Upper lobe of right lung (tissue), 1 donor: ENCODE measurements at regions not wholly inside any gene's neighbourhood (a gene's known extent, or its start where the extent isn't known, plus 50 kb on each side); places are given as distances from the start of the nearest gene placed in this dataset.

Experiments
- ATAC-seq: fragments of 200-7000 bp; cut with Tn5 transposase; one replicate; pipeline ENCODE4 v1.9.1; 2020; ENCODE audit warnings: mild to moderate bottlenecking, moderate library complexity
- DNase-seq: peaks from one replicate; pipeline ENCODE4 v3.0.0-alpha.2; 2020
- H3K27ac ChIP-seq: fragments of 200-600 bp; one replicate; pipeline ENCODE4 v1.8.0; 2022
- H3K27me3 ChIP-seq: fragments of 200-600 bp; one replicate; pipeline ENCODE4 v1.8.0; 2022; ENCODE audit warnings: mild to moderate bottlenecking
- H3K36me3 ChIP-seq: fragments of 200-600 bp; one replicate; pipeline ENCODE4 v1.8.0; 2022
- H3K4me1 ChIP-seq: fragments of 200-600 bp; one replicate; pipeline ENCODE4 v1.8.0; 2022
- H3K4me3 ChIP-seq: fragments of 200-600 bp; one replicate; pipeline ENCODE4 v1.8.0; 2022; ENCODE audit warnings: mild to moderate bottlenecking
- H3K9me3 ChIP-seq: fragments of 200-600 bp; one replicate; pipeline ENCODE4 v1.8.0; 2022
- CTCF ChIP-seq: fragments of 200-600 bp; IDR thresholded peaks from one replicate; pipeline ENCODE4 v1.8.0; 2022; ENCODE audit warnings: antibody characterized with exemption
- intact Hi-C: fragments of 100-400 bp; cut with DNase I; formaldehyde crosslinking; loops from one replicate; pipeline ENCODE4 v1.11.0; 2022
- donor health status: DM: no; HTN: yes; CAD: no; lungs with severe emphysema.

DNA sequence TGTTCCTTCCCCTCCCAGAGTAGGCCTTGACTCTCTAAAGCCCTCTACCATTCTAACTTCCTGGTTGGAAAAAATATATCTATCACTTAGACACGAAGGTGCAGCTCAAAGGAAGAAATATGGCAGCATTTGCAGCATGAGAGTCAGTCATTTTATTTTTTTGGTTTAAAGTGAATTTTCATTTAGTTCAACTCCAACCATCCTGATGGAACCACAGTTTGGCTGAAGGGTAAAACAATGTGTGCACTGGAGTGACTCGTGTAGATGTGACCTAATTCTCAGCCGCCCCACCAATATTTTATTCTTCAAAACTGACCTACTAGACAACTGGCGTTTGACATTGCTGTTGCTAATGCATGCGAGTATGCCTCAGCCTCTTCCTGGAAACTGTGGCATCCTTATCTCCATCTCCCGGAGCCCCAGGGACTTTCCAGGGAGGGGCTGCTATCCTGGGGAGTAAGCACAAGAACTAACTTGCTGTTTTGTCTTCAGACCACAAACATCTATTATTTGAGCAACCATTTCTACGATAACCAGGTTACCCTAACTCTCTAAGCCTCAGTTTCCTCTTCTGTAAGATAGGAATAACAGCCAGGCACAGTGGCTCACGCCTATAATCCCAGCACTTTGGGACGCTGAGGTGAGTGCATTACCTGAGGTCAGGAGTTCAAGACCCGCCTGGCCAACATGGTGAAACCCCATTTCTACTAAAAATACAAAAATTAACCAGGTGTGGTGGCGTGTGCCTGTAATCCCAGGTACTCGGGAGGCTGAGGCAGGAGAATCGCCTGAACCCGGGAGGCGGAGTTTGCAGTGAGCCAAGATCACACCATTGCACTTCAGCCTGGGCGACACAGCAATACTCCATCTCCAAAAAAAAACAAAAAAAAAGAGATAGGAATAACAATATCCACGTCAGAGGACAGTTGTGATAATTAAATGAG is 148.7 kb upstream of the JARID2 start:
- no peak for TF ChIP-seq CTCF
- Histone ChIP-seq H3K27ac (no peak overlapping the region), H3K9me3 (no peaks in the 10 kb centered on the region), H3K36me3 (no peaks in the 10 kb centered on the region), H3K27me3 (no peaks in the 10 kb centered on the region), H3K4me3 (no peak overlapping the region), H3K4me1 (no peaks in the 10 kb centered on the region)
- ATAC-seq (no peak), DNase-seq (no peak)
- intact Hi-C loops = no loop called here

- Histone ChIP-seq H3K27me3 (no peaks in the 10 kb centered on the region), H3K4me3 (no peak overlapping the region), H3K27ac (no peak overlapping the region), H3K4me1 (no peaks in the 10 kb centered on the region), H3K9me3 (no peaks in the 10 kb centered on the region), H3K36me3 (no peaks in the 10 kb centered on the region)
- DNase-seq (no peak), ATAC-seq (no peak)
- intact Hi-C loops = no loop called here
- TF ChIP-seq CTCF = no peak
These were observed 144.7 kb upstream of the JARID2 start for GRCh38 chr6:15101130-15101529.

- DNase-seq = no peak
- Histone ChIP-seq H3K36me3 (no peaks in the 10 kb centered on the region), H3K4me3 (no peak overlapping the region), H3K9me3 (no peaks in the 10 kb centered on the region), H3K4me1 (no peaks in the 10 kb centered on the region), H3K27me3 (no peaks in the 10 kb centered on the region), H3K27ac (no peak overlapping the region)
- no peak for TF ChIP-seq CTCF
- intact Hi-C loops = no loop called here
- ATAC-seq = no peak
These were observed 143.6 kb upstream of the JARID2 start for GRCh38 chr6:15102241-15102640.

DNA sequence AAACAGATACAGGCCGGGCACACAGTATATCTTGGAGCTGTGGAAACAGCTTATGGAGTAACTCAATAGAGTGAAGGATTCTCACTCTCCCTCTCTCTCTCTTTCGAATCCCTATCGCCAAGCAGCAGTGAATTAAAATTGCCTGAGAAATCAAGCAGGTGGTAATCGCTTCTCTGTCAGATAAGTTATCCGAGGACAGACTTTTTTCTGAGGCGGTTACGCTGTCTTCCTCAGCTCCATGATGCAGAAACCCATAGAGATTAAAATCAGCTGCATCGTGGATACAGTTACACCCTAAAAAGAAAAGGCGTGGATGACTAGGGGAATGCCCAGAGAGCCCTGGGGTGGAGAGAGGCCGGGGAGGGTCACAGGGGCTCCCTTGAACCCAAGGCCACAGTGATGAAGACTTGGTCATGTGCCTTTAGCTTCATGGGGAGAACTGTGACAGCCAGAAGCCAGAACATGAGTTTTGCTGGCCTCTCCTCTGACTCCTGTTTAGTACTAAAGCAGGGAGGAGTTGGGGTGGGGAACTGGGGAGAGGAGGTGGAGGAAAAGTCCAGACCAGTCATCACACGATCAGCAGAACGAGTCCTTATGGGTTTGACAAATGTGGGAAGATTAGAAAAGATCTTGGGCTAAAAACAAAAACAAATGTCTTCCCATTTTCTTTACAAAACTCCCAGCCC is 138.8 kb upstream of the JARID2 start:
- ATAC-seq = no peak
- Histone ChIP-seq H3K4me3 (no peak overlapping the region), H3K27me3 (no peaks in the 10 kb centered on the region), H3K27ac (no peak overlapping the region), H3K36me3 (no peaks in the 10 kb centered on the region), H3K9me3 (no peaks in the 10 kb centered on the region), H3K4me1 (no peaks in the 10 kb centered on the region)
- no peak for TF ChIP-seq CTCF
- intact Hi-C loops = no loop called here
- no peak for DNase-seq

DNA sequence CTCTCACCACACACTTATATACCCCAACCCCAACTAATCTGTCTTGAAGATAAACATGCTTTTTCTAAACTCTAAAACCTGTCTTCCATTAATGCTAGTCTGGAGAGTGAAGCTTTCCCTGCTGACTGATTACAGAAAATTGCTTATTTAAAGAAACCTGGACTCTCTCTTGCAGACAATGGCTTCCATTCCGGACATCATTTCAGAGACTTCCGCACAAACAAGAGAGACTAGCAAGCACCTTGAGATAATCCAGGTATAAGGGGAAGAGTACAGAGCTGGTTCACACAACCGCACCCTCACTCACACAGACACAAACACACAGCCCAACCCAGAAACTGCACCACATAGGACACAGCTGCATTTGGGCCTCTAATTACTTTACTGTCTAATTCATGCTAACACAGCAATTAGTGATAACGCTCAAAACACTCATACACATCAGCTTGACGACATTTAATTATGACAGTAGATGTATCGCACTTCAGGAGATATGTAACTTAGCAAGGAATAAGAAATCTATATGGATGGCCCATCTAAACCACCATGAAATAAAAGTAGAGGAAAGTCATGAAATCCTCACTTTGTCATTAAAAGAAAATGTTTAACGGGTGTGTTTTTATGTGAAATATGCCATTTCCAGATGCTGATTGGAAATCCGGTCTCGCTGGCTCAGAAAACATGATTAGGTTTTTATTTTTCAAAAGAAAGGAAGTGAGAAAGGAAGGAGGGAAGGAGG is 138.1 kb upstream of the JARID2 start:
- H3K36me3 ChIP-seq = no peaks in the 10 kb centered on the region
- no peaks in the 10 kb centered on the region for H3K27me3 ChIP-seq
- ATAC-seq (no peak), DNase-seq (no peak)
- TF ChIP-seq CTCF = no peak
- no peaks in the 10 kb centered on the region for H3K4me1 ChIP-seq
- H3K27ac ChIP-seq = no peak overlapping the region
- no peak overlapping the region for H3K4me3 ChIP-seq
- no peaks in the 10 kb centered on the region for H3K9me3 ChIP-seq
- intact Hi-C loops = no loop called here
